HepG2 (cell line): ENCODE measurements at regions not wholly inside any gene's neighbourhood (a gene's known extent, or its start where the extent isn't known, plus 50 kb on each side); places are given as distances from the start of the nearest gene placed in this dataset.

Source experiments
- ATAC-seq: fragments of 200-7000 bp; cut with Tn5 transposase; 3 replicates; pipeline ENCODE4 v1.9.1; 2020; ENCODE audit warnings: mild to moderate bottlenecking, moderate library complexity
- BruUV-seq: library from RNA; stranded (reverse); fragments of 400-500 nt; replicated peaks from 2 replicates; lab custom pipeline; 2021; lab: Mats Ljungman, UMichigan
- CTCF ChIA-PET: fragments of 300-600 bp; formaldehyde crosslinking; extraction: SDS; loops from one replicate; lab custom pipeline; 2021; ENCODE audit warnings: low total read pairs, inconsistent platforms, low intra/inter-chr PET ratio; lab: Yijun Ruan, JAX
- POLR2A ChIA-PET: fragments of 350-600 bp; sonication (Branson Sonifier 250); formaldehyde crosslinking; loops from one replicate; lab custom pipeline; 2020; ENCODE audit warnings: antibody characterized with exemption, inconsistent platforms; lab: Yijun Ruan, JAX
- DNase-seq: peaks from one replicate; pipeline ENCODE4 v3.0.0-alpha.2; 2015; ENCODE audit warnings: low spot score
- FAIRE-seq: peaks from 3 replicates; lab custom pipeline; 2011; peaks lifted over from hg19 to GRCh38; lab: Jason Lieb, UNC
- H2AFZ ChIP-seq: one replicate; pipeline ENCODE4 v1.6.1; 2011; ENCODE audit warnings: low read length, inconsistent platforms
- H3K27ac ChIP-seq: fragments of 300-600 bp; 3 replicates; pipeline ENCODE4 v1.8.0; 2011; ENCODE audit warnings: mixed run types, mild to moderate bottlenecking, mixed read lengths, low read length, inconsistent platforms; ENCODE audit not compliant: insufficient read depth; ENCODE audit errors: extremely low read length
- H3K27me3 ChIP-seq, 2 experiments: fragments of 200-600 bp in 1 of 2; 2 replicates in 1 of 2; 3 replicates in 1 of 2; pipeline versions ENCODE4 v1.6.0 to v1.8.0; 2011; ENCODE audit warnings: low read length in 2 of 2, mild to moderate bottlenecking in 2 of 2, moderate library complexity in 2 of 2, inconsistent platforms in 1 of 2; ENCODE audit not compliant: insufficient read depth in 2 of 2, control insufficient read depth in 1 of 2
- H3K36me3 ChIP-seq, 2 experiments: fragments of 200-600 bp in 1 of 2; replicated peaks in 1 of 2; 2 replicates in 1 of 2; 3 replicates in 1 of 2; pipeline versions ENCODE4 v1.5.1 to v1.8.0; 2011; ENCODE audit warnings: low read length in 2 of 2, inconsistent platforms in 1 of 2; ENCODE audit not compliant: insufficient read depth in 2 of 2, control insufficient read depth in 1 of 2
- H3K4me1 ChIP-seq: 2 replicates; pipeline ENCODE4 v1.5.1; 2012; ENCODE audit warnings: low read length, inconsistent platforms; ENCODE audit not compliant: insufficient read depth
- H3K4me2 ChIP-seq: 2 replicates; pipeline ENCODE4 v1.6.0; 2011; ENCODE audit warnings: low read depth, low read length, inconsistent platforms
- H3K4me3 ChIP-seq, 3 experiments: fragments of 200-600 bp in 1 of 3; sonication (generic), shearing (Covaris generic) in 1 of 3; replicated peaks in 1 of 3; 2 replicates each; pipeline ENCODE4 v1.5.1; 2011 to 2016; ENCODE audit warnings: low read length in 3 of 3, inconsistent platforms in 2 of 3, low read depth in 2 of 3, mild to moderate bottlenecking in 2 of 3, control low read depth in 1 of 3, mixed read lengths in 1 of 3; ENCODE audit not compliant: insufficient read depth in 1 of 3
- H3K79me2 ChIP-seq: one replicate; pipeline ENCODE4 v1.6.1; 2011; ENCODE audit warnings: low read length, inconsistent platforms; ENCODE audit not compliant: insufficient read depth
- H3K9ac ChIP-seq: 2 replicates; pipeline ENCODE4 v1.6.0; 2011; ENCODE audit warnings: mild to moderate bottlenecking, low read depth, low read length, inconsistent platforms; ENCODE audit not compliant: insufficient read depth
- H3K9me3 ChIP-seq: 2 replicates; pipeline ENCODE4 v1.5.1; 2012; ENCODE audit warnings: mild to moderate bottlenecking, low read length
- H4K20me1 ChIP-seq: 2 replicates; pipeline ENCODE4 v1.6.0; 2011; ENCODE audit warnings: inconsistent platforms, mild to moderate bottlenecking, low read length, moderate library complexity; ENCODE audit not compliant: insufficient read depth
- GATAD2A ChIP-seq: IDR thresholded peaks from 2 replicates; pipeline ENCODE4 v1.6.1; 2016
- GZF1 ChIP-seq: sonication (generic); formaldehyde crosslinking; IDR thresholded peaks from 2 replicates; pipeline ENCODE4 v1.5.1; 2020; ENCODE audit warnings: mild to moderate bottlenecking, missing genetic modification reagents
- POLR2G ChIP-seq: fragments of 200-400 bp; formaldehyde crosslinking; IDR thresholded peaks from 2 replicates; pipeline ENCODE4 v1.6.1; 2018; ENCODE audit warnings: mild to moderate bottlenecking, low read depth, low read length, moderate library complexity
- TOPORS ChIP-seq: sonication (generic); formaldehyde crosslinking; IDR thresholded peaks from 2 replicates; pipeline ENCODE4 v1.8.0; 2023; ENCODE audit warnings: mild to moderate bottlenecking, missing genetic modification reagents
- ZNF292 ChIP-seq: sonication (generic); formaldehyde crosslinking; IDR thresholded peaks from 2 replicates; pipeline ENCODE4 v1.8.1; 2022; ENCODE audit warnings: mild to moderate bottlenecking, low read depth, missing genetic modification reagents, borderline replicate concordance
- ZNF883 ChIP-seq: sonication (generic); formaldehyde crosslinking; IDR thresholded peaks from 2 replicates; pipeline ENCODE4 v1.5.1; 2020; ENCODE audit warnings: mild to moderate bottlenecking, missing genetic modification reagents; ENCODE audit errors: not compliant biosample characterization
- WGBS: methylation state at CpG from one replicate; pipeline ENCODE4 v1.1.6; 2017; ENCODE audit warnings: low lambda C conversion rate; 5-methylcytosine and 5-hydroxymethylcytosine counted together
- in situ Hi-C: cut with HindIII; loops from 2 replicates; pipeline ENCODE4 v1.10.0; 2017; ENCODE audit warnings: low pct_unique_long_range_greater_than_20kb; ENCODE audit not compliant: extremely low pct_ligation_motif_present
- intact Hi-C: fragments of 100-400 bp; cut with micrococcal nuclease; formaldehyde crosslinking; loops from one replicate; pipeline ENCODE4 v1.10.0; 2022; ENCODE audit not compliant: unreplicated experiment
- TF ChIP-seq, protein P1 (sequence below): sonication (generic); formaldehyde crosslinking; IDR thresholded peaks from 2 replicates; pipeline ENCODE4 v1.5.1; 2020; ENCODE audit warnings: mild to moderate bottlenecking, missing genetic modification reagents
- TF ChIP-seq, protein P2 (sequence below): sonication (generic); IDR thresholded peaks from 2 replicates; pipeline ENCODE4 v1.6.1; 2016; ENCODE audit warnings: low read depth, borderline replicate concordance
- TF ChIP-seq, protein P3 (sequence below): sonication (generic); formaldehyde crosslinking; IDR thresholded peaks from 2 replicates; pipeline ENCODE4 v1.5.0; 2020; ENCODE audit warnings: mild to moderate bottlenecking, missing genetic modification reagents

DNA sequence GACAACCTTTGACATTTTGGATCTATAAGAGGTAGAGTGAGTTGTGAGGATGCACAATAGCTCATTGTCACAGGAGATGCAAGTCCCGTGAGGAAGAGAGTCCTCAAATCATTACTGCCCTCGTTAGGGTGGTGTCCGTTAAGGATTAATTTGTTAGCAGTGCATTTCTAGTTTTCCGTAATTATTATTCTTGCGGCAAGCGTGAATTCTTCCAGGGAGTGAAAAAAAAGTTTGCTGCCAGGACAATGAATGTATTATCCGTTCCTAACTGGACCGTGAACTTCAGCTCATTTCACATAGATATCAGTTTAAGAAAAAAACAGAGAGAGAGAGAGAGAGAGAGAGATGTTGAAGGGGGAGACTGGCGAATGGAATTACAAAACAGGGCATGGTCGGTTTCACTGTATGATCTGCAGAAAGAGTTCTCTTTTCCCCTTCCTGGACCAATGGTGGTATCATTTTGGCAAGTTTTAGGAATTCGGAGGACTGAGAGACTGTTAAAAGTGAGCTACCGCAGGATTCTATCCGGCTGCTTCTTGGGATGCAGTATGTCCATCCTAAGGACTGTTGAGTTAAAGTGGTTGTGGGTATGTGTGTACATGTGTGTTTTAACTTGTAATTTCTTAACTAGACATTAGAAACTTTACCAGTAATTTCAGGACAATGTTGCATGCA lies 216.0 kb upstream of the NFIA start (continued):
- TF ChIP-seq, protein P1, sequence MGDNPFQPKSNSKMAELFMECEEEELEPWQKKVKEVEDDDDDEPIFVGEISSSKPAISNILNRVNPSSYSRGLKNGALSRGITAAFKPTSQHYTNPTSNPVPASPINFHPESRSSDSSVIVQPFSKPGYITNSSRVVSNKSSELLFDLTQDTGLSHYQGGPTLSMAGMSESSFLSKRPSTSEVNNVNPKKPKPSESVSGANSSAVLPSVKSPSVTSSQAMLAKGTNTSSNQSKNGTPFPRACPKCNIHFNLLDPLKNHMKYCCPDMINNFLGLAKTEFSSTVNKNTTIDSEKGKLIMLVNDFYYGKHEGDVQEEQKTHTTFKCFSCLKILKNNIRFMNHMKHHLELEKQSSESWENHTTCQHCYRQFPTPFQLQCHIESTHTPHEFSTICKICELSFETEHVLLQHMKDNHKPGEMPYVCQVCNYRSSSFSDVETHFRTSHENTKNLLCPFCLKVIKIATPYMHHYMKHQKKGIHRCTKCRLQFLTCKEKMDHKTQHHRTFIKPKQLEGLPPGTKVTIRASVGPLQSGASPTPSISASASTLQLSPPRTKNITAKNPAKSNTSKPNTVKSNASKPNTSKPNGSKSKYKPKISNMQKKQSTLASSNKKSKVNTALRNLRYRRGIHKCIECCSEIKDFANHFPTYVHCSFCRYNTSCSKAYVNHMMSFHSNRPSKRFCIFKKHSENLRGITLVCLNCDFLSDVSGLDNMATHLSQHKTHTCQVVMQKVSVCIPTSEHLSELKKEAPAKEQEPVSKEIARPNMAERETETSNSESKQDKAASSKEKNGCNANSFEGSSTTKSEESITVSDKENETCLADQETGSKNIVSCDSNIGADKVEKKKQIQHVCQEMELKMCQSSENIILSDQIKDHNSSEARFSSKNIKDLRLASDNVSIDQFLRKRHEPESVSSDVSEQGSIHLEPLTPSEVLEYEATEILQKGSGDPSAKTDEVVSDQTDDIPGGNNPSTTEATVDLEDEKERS (CRISPR knock-in tag), result no peak
- TF ChIP-seq POLR2G, result no peak

DNA sequence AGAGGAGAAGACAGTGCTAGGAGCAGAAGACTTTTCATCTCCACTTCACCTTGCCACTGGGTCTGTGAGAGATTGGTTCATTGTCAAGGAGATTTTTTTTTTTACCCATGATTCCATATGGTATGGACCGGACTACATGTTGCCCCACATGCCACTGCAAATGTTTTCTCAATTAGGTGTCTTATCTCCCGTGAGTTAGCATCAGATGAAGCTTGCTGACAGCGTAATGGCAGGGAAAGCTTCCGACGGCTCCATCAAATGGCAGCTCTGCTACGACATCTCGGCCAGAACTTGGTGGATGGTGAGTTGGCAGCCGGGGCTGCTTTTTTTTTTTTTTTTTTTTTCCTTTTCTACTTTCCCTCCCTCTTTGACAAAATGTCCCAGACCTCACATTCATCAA lies 217.2 kb upstream of the NFIA start:
- POLR2A ChIA-PET, result no interaction called here
- CTCF ChIA-PET, result interaction anchor here (0.6 kb wide), 1 partner anchor 14 kb away, joined by 3 read pairs; no protein-coding TSS in a partner anchor

More for the DNA sequence above, 217.2 kb upstream of the NFIA start:
- DNase-seq, result no peak
- in situ Hi-C loops, result no loop called here
- no peak for TF ChIP-seq GATAD2A (CRISPR knock-in tag)
- TF ChIP-seq, protein P2, sequence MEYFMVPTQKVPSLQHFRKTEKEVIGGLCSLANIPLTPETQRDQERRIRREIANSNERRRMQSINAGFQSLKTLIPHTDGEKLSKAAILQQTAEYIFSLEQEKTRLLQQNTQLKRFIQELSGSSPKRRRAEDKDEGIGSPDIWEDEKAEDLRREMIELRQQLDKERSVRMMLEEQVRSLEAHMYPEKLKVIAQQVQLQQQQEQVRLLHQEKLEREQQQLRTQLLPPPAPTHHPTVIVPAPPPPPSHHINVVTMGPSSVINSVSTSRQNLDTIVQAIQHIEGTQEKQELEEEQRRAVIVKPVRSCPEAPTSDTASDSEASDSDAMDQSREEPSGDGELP, result no peak
- no peak for TF ChIP-seq ZNF292 (CRISPR knock-in tag)
- TF ChIP-seq, protein P3, sequence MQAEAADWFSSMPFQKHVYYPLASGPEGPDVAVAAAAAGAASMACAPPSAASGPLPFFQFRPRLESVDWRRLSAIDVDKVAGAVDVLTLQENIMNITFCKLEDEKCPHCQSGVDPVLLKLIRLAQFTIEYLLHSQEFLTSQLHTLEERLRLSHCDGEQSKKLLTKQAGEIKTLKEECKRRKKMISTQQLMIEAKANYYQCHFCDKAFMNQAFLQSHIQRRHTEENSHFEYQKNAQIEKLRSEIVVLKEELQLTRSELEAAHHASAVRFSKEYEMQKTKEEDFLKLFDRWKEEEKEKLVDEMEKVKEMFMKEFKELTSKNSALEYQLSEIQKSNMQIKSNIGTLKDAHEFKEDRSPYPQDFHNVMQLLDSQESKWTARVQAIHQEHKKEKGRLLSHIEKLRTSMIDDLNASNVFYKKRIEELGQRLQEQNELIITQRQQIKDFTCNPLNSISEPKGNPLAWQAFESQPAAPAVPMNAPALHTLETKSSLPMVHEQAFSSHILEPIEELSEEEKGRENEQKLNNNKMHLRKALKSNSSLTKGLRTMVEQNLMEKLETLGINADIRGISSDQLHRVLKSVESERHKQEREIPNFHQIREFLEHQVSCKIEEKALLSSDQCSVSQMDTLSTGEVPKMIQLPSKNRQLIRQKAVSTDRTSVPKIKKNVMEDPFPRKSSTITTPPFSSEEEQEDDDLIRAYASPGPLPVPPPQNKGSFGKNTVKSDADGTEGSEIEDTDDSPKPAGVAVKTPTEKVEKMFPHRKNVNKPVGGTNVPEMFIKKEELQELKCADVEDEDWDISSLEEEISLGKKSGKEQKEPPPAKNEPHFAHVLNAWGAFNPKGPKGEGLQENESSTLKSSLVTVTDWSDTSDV (CRISPR knock-in tag), result no peak
- no peak for TF ChIP-seq GZF1 (CRISPR knock-in tag)
- no peak for TF ChIP-seq TOPORS
- TF ChIP-seq ZNF883, result no peak
- TF ChIP-seq, all 625 proteins: peak for 0
- H4K20me1 ChIP-seq, result no peaks in the 10 kb centered on the region
- 33% methylated on average over 8 of the region's 8 CpGs for WGBS
- H3K4me3 ChIP-seq, result no peak overlapping the region
- H3K9me3 ChIP-seq, result no peaks in the 10 kb centered on the region
- no peak overlapping the region for H2AFZ ChIP-seq
- H3K4me1 ChIP-seq, result peaks cover 7% of the 10 kb centered on the region; the same call in 1 of the 2 replicates
- no peak overlapping the region for H3K4me2 ChIP-seq
- FAIRE-seq, result no peak
- intact Hi-C loops, result no loop called here
- H3K36me3 ChIP-seq, result no peaks in the 10 kb centered on the region
- H3K27me3 ChIP-seq, result peaks cover 3 to 21% of the 10 kb centered on the region in 2 experiments
- no TSS peak for BruUV-seq
- no peak overlapping the region for H3K27ac ChIP-seq
- no peaks in the 10 kb centered on the region for H3K79me2 ChIP-seq
- H3K9ac ChIP-seq, result no peak overlapping the region
- ATAC-seq, result no peak
